PC-9 (cell line): ENCODE measurements at regions not wholly inside any gene's neighbourhood (a gene's known extent, or its start where the extent isn't known, plus 50 kb on each side); places are given as distances from the start of the nearest gene placed in this dataset.

Experiments used
- EZH2 ChIP-seq: fragments of 200-600 bp; sonication (generic); IDR thresholded peaks from 2 replicates; pipeline ENCODE4 v1.8.0; 2017; ENCODE audit warnings: antibody characterized with exemption, low read depth
- TF ChIP-seq, protein P1 (sequence below): fragments of 200-600 bp; sonication (generic); conservative IDR thresholded peaks from 2 replicates; pipeline ENCODE4 v1.6.1; 2017; ENCODE audit warnings: mixed run types, antibody characterized with exemption, mild to moderate bottlenecking, moderate library complexity

DNA sequence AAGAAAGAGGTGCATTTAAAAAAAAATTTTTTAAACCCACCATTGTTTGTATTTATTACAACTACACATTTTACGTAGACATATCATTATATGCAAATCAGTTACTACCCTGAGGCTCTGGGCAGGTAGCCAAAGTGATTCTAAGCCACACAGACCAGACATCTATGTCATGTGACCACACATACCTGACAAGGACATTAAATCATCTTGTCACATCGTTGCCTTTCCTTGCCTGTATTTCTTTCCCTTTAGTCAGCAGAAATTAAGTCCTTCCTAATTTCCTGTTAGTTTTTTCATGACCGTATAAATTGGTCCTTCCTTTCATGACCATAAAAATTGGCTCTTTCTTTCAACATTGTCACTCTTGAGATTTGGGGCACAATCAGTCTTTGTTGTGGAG is 134.2 kb upstream of the MARCHF11 start:
- no peak for TF ChIP-seq EZH2
- TF ChIP-seq, protein P1, sequence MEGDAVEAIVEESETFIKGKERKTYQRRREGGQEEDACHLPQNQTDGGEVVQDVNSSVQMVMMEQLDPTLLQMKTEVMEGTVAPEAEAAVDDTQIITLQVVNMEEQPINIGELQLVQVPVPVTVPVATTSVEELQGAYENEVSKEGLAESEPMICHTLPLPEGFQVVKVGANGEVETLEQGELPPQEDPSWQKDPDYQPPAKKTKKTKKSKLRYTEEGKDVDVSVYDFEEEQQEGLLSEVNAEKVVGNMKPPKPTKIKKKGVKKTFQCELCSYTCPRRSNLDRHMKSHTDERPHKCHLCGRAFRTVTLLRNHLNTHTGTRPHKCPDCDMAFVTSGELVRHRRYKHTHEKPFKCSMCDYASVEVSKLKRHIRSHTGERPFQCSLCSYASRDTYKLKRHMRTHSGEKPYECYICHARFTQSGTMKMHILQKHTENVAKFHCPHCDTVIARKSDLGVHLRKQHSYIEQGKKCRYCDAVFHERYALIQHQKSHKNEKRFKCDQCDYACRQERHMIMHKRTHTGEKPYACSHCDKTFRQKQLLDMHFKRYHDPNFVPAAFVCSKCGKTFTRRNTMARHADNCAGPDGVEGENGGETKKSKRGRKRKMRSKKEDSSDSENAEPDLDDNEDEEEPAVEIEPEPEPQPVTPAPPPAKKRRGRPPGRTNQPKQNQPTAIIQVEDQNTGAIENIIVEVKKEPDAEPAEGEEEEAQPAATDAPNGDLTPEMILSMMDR: no peak
